Lower leg skin (tissue), 4 donors: ENCODE measurements at regions not wholly inside any gene's neighbourhood (a gene's known extent, or its start where the extent isn't known, plus 50 kb on each side); places are given as distances from the start of the nearest gene placed in this dataset.
"Not testable (repeated sequence)": the region's sequence is repeated elsewhere in the genome, so short reads cannot be mapped to it uniquely, and the experiment has no call there.

Source experiments
- DNase-seq, 2 donors: peaks; one replicate each; pipeline ENCODE4 v3.0.0-alpha.2; 2019; ENCODE audit warnings: low spot score in 2 of 2
- H3K4me3 ChIP-seq: fragments of 200-600 bp; sonication (generic); 2 replicates; pipeline ENCODE4 v1.5.1; 2017; ENCODE audit warnings: mild to moderate bottlenecking, low read depth; ENCODE audit not compliant: poor library complexity, severe bottlenecking
- CTCF ChIP-seq, 3 donors: fragments of 450-650 bp; IDR thresholded peaks; one replicate each; pipeline ENCODE4 v1.5.1; 2016; ENCODE audit warnings: antibody characterized with exemption in 3 of 3, mild to moderate bottlenecking in 3 of 3, moderate library complexity in 2 of 3
- POLR2A ChIP-seq, 2 donors: fragments of 450-650 bp; IDR thresholded peaks; one replicate each; pipeline ENCODE4 v1.6.1; 2016 to 2017; ENCODE audit warnings: antibody characterized with exemption in 2 of 2, mild to moderate bottlenecking in 1 of 2, moderate library complexity in 1 of 2
- WGBS, 2 donors: methylation state at CpG; one replicate each; pipeline ENCODE4 v1.1.5; 2018; 5-methylcytosine and 5-hydroxymethylcytosine counted together
- intact Hi-C: fragments of 100-400 bp; cut with DNase I; formaldehyde crosslinking; loops from one replicate; pipeline ENCODE4 v1.15.0; 2023; ENCODE audit warnings: low total_unique reads

- 38 to 59% methylated on average over 3 of the region's 3 CpGs for WGBS, 2 donors
- no peak overlapping the region for H3K4me3 ChIP-seq
- intact Hi-C loops: no loop called here
- no peak for TF ChIP-seq CTCF (IDR thresholded peaks at IDR 0.05)
- TF ChIP-seq POLR2A (IDR thresholded peaks at IDR 0.05): no peak
- no peak for DNase-seq
Observed at GRCh38 chr15:91447991-91448644, 348.1 kb downstream of the SV2B start.

DNA sequence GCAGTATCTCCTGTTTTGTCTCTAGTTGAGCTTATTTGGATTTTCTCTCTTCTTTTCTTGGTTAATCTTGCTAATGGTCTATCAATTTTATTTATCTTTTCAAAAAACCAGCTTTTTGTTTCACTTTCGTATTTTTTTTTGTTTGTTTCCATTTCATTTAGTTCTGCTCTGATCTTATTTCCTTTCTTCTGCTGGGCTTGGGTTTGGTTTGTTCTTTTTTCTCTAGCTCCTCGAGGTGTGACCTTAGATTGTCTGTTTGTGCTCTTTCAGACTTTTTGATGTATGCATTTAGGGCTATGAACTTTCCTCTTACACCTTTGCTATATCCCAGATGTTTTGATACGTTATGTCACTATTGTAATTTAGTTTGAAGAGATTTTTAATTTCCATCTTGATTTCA is 353.3 kb downstream of the SV2B start:
- WGBS, 2 donors: 66 to 78% methylated on average over 3 of the region's 3 CpGs
- H3K4me3 ChIP-seq, DNase-seq, intact Hi-C loops: not testable (repeated sequence)

DNA sequence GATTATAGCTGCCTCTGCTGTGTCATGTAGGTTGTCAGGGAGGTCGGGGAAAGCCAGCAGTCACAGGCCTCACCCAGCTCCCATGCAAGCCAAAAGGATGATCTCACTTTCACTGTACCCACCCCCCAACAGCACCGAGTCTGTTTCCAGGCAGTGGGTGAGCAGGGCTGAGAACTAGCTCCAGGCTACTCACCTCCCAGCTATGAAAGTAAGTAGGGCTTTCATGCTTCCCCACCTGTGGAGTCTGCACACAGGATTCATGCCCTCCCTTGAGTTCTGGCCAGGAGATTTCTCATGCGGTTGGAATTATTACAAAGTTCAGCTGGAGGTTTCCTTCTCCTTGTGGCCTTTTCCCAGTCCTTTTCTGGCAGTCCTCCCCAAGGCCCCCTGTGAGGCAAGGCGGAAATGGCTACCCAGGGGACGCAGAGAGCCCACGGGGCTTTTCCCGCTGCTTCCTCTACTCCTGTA is 356.2 kb downstream of the SV2B start:
- no peak for DNase-seq
- no peak overlapping the region for H3K4me3 ChIP-seq
- intact Hi-C loops: no loop called here
- no peak for TF ChIP-seq CTCF (IDR thresholded peaks at IDR 0.05)
- no peak for TF ChIP-seq POLR2A (IDR thresholded peaks at IDR 0.05)
- 43 to 49% methylated on average over 7 of the region's 7 CpGs for WGBS, 2 donors

DNA sequence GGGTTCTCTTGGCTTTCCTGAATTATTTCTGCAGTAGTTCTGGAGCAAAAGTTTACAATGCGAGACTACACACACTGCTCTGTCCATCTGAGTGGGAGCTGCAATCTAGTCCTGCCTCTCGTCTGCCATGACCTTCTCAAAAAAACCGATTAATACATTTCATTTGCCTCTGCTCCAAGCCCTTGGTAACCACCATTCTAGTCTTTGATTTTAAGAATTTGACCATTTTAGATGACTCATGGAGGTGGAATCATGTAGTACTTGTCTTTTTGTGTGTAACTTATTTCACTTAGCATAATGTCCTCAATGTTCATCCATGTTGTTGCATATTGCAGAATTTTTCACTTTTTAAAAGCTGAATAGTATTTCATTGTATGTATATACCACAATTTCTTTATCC is 356.9 kb downstream of the SV2B start:
- DNase-seq: no peak
- WGBS, 2 donors: 77 to 85% methylated on average over 3 of the region's 3 CpGs
- no peak overlapping the region for H3K4me3 ChIP-seq
- intact Hi-C loops: no loop called here
- no peak for TF ChIP-seq CTCF (IDR thresholded peaks at IDR 0.05)
- TF ChIP-seq POLR2A (IDR thresholded peaks at IDR 0.05): no peak

DNA sequence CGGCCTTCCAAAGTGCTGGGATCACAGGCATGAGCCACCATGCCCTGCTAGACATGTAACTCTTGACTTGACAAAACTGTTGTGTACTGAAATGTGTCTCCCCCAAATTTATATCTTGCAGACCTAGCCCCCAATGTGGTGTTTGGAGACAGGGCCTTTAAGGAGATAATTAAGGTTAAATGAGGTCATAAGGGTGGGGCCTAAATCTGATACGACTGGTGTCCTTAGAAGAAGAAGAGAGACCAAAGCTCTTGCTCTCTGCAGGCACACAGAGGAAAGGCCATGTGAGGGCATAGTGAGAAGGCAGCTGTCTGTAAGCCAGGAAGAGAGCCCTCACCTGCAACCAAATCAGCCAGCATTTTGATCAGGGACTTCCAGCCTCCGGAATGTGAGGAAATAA is 361.3 kb downstream of the SV2B start:
- intact Hi-C loops: no loop called here
- WGBS, 2 donors: 63 to 66% methylated on average over 3 of the region's 3 CpGs
- TF ChIP-seq CTCF (IDR thresholded peaks at IDR 0.05) (no peak), POLR2A (IDR thresholded peaks at IDR 0.05) (no peak)
- DNase-seq: no peak
- no peak overlapping the region for H3K4me3 ChIP-seq

- intact Hi-C loops: no loop called here
- 66 to 67% methylated on average over 4 of the region's 4 CpGs for WGBS, 2 donors
Observed at GRCh38 chr15:91465086-91465485, 365.0 kb downstream of the SV2B start.

More at GRCh38 chr15:91465086-91465485, 365.0 kb downstream of the SV2B start:
- DNase-seq: no peak
- H3K4me3 ChIP-seq: no peak overlapping the region
- TF ChIP-seq POLR2A (IDR thresholded peaks at IDR 0.05) (no peak), CTCF (IDR thresholded peaks at IDR 0.05) (no peak)
